WTC11 (cell line): ENCODE measurements at regions not wholly inside any gene's neighbourhood (a gene's known extent, or its start where the extent isn't known, plus 50 kb on each side); places are given as distances from the start of the nearest gene placed in this dataset.

Source experiments
- ATAC-seq: fragments of 200-7000 bp; cut with Tn5 transposase; 2 replicates; pipeline ENCODE4 v1.10.0; 2021; ENCODE audit warnings: mild to moderate bottlenecking, moderate library complexity
- CTCF ChIA-PET: fragments of 300-600 bp; sonication (Branson Sonifier 250); formaldehyde crosslinking; loops from one replicate; lab custom pipeline; 2021; ENCODE audit warnings: antibody characterized with exemption; lab: Charles Lee
- POLR2A ChIA-PET: fragments of 350-600 bp; sonication (Branson Sonifier 250); formaldehyde crosslinking; loops from one replicate; lab custom pipeline; 2021; ENCODE audit warnings: antibody characterized with exemption; lab: Charles Lee
- DNase-seq: peaks from one replicate; pipeline ENCODE4 v3.0.0; 2021; ENCODE audit warnings: low spot score
- H3K27ac Mint-ChIP-seq: 2 replicates; pipeline ENCODE4 v1.8.0; 2021; ENCODE audit warnings: mixed read lengths
- H3K27me3 Mint-ChIP-seq: 2 replicates; pipeline ENCODE4 v1.8.0; 2021; ENCODE audit warnings: low read depth, mild to moderate bottlenecking, moderate library complexity, mixed read lengths
- H3K36me3 Mint-ChIP-seq: 2 replicates; pipeline ENCODE4 v1.8.0; 2021; ENCODE audit warnings: mixed read lengths
- H3K4me1 Mint-ChIP-seq: 2 replicates; pipeline ENCODE4 v1.8.0; 2022; ENCODE audit warnings: mixed read lengths
- H3K4me3 Mint-ChIP-seq: 2 replicates; pipeline ENCODE4 v1.8.0; 2021; ENCODE audit warnings: mild to moderate bottlenecking, moderate library complexity, mixed read lengths
- H3K9me3 Mint-ChIP-seq: 2 replicates; pipeline ENCODE4 v1.8.0; 2021; ENCODE audit warnings: mixed read lengths
- ATF1 ChIP-seq: sonication (generic); formaldehyde crosslinking; IDR thresholded peaks from 2 replicates; pipeline ENCODE4 v1.8.1; 2023; ENCODE audit warnings: mild to moderate bottlenecking, moderate library complexity, missing genetic modification reagents
- ATF6 ChIP-seq: sonication (generic); formaldehyde crosslinking; IDR thresholded peaks from 2 replicates; pipeline ENCODE4 v1.8.1; 2023; ENCODE audit warnings: mild to moderate bottlenecking, missing genetic modification reagents
- CREM ChIP-seq: sonication (generic); formaldehyde crosslinking; IDR thresholded peaks from 2 replicates; pipeline ENCODE4 v1.8.1; 2022; ENCODE audit warnings: mild to moderate bottlenecking, missing genetic modification reagents, moderate library complexity
- FOXP1 ChIP-seq: sonication (generic); formaldehyde crosslinking; IDR thresholded peaks from 2 replicates; pipeline ENCODE4 v1.8.0; 2022; ENCODE audit warnings: missing genetic modification reagents, mild to moderate bottlenecking, moderate library complexity, borderline replicate concordance
- IRF1 ChIP-seq: sonication (generic); formaldehyde crosslinking; IDR thresholded peaks from 2 replicates; pipeline ENCODE4 v1.8.0; 2023; ENCODE audit warnings: missing genetic modification reagents
- NFATC4 ChIP-seq: fragments of 250-450 bp; sonication (Bioruptor Pico); IDR thresholded peaks from 2 replicates; pipeline ENCODE4 v1.9.0; 2021; ENCODE audit warnings: mild to moderate bottlenecking
- PREB ChIP-seq: sonication (generic); formaldehyde crosslinking; IDR thresholded peaks from 2 replicates; pipeline ENCODE4 v1.8.1; 2022; ENCODE audit warnings: mild to moderate bottlenecking, missing genetic modification reagents, moderate library complexity, borderline replicate concordance
- PRRX2 ChIP-seq: fragments of 250-450 bp; sonication (Bioruptor Pico); IDR thresholded peaks from 2 replicates; pipeline ENCODE4 v1.8.0; 2021; ENCODE audit warnings: mild to moderate bottlenecking
- SMAD4 ChIP-seq: sonication (generic); formaldehyde crosslinking; IDR thresholded peaks from 2 replicates; pipeline ENCODE4 v1.8.0; 2022; ENCODE audit warnings: mild to moderate bottlenecking, missing genetic modification reagents
- TCF7 ChIP-seq: sonication (generic); formaldehyde crosslinking; IDR thresholded peaks from 2 replicates; pipeline ENCODE4 v1.8.0; 2022; ENCODE audit warnings: mild to moderate bottlenecking, low read depth, missing genetic modification reagents, moderate library complexity
- ZNF219 ChIP-seq: sonication (generic); formaldehyde crosslinking; IDR thresholded peaks from 2 replicates; pipeline ENCODE4 v1.8.0; 2023; ENCODE audit warnings: missing genetic modification reagents, mild to moderate bottlenecking, borderline replicate concordance
- ZNF416 ChIP-seq: fragments of 250-450 bp; sonication (Bioruptor Pico); IDR thresholded peaks from 2 replicates; pipeline ENCODE4 v1.9.0; 2021; ENCODE audit warnings: mild to moderate bottlenecking, inconsistent platforms
- ZNF425 ChIP-seq: fragments of 250-450 bp; sonication (Bioruptor Pico); conservative IDR thresholded peaks from 2 replicates; pipeline ENCODE4 v1.9.0; 2021; ENCODE audit warnings: mild to moderate bottlenecking
- ZNF532 ChIP-seq: fragments of 250-450 bp; sonication (Bioruptor Pico); IDR thresholded peaks from 2 replicates; pipeline ENCODE4 v1.9.0; 2021; ENCODE audit warnings: mild to moderate bottlenecking, borderline replicate concordance
- TF ChIP-seq, protein P1 (sequence below): fragments of 250-450 bp; sonication (Bioruptor Pico); IDR thresholded peaks from 2 replicates; pipeline ENCODE4 v1.9.0; 2021; ENCODE audit warnings: mild to moderate bottlenecking
- TF ChIP-seq, protein P2 (sequence below): sonication (generic); formaldehyde crosslinking; IDR thresholded peaks from 2 replicates; pipeline ENCODE4 v1.8.0; 2022; ENCODE audit warnings: mild to moderate bottlenecking, missing genetic modification reagents
- TF ChIP-seq, protein P3 (sequence below): sonication (generic); formaldehyde crosslinking; IDR thresholded peaks from 2 replicates; pipeline ENCODE4 v1.8.1; 2022; ENCODE audit warnings: low read depth, missing genetic modification reagents, borderline replicate concordance

GRCh38 chr14:22403296-22403695 is 185.7 kb downstream of the DAD1 start:
- ATAC-seq: no peak
- Mint-ChIP-seq H3K27ac (no peak overlapping the region), H3K9me3 (no peaks in the 10 kb centered on the region), H3K36me3 (no peaks in the 10 kb centered on the region), H3K4me3 (no peak overlapping the region), H3K27me3 (no peaks in the 10 kb centered on the region; the same call in 1 of the 2 replicates), H3K4me1 (no peaks in the 10 kb centered on the region)
- TF ChIP-seq, protein P1, sequence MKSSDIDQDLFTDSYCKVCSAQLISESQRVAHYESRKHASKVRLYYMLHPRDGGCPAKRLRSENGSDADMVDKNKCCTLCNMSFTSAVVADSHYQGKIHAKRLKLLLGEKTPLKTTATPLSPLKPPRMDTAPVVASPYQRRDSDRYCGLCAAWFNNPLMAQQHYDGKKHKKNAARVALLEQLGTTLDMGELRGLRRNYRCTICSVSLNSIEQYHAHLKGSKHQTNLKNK (CRISPR knock-in tag): no peak
- TF ChIP-seq ATF1 (no peak), IRF1 (CRISPR knock-in tag) (no peak), SMAD4 (no peak), ZNF219 (CRISPR knock-in tag) (no peak), CREM (CRISPR knock-in tag) (no peak), ZNF425 (CRISPR knock-in tag) (no peak), FOXP1 (no peak), PRRX2 (CRISPR knock-in tag) (no peak), NFATC4 (no peak), ATF6 (CRISPR knock-in tag) (no peak), TCF7 (CRISPR knock-in tag) (no peak), ZNF416 (CRISPR knock-in tag) (no peak)
- TF ChIP-seq, protein P2, sequence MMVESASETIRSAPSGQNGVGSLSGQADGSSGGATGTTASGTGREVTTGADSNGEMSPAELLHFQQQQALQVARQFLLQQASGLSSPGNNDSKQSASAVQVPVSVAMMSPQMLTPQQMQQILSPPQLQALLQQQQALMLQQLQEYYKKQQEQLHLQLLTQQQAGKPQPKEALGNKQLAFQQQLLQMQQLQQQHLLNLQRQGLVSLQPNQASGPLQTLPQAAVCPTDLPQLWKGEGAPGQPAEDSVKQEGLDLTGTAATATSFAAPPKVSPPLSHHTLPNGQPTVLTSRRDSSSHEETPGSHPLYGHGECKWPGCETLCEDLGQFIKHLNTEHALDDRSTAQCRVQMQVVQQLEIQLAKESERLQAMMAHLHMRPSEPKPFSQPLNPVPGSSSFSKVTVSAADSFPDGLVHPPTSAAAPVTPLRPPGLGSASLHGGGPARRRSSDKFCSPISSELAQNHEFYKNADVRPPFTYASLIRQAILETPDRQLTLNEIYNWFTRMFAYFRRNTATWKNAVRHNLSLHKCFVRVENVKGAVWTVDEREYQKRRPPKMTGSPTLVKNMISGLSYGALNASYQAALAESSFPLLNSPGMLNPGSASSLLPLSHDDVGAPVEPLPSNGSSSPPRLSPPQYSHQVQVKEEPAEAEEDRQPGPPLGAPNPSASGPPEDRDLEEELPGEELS (CRISPR knock-in tag): no peak
- TF ChIP-seq, protein P3, sequence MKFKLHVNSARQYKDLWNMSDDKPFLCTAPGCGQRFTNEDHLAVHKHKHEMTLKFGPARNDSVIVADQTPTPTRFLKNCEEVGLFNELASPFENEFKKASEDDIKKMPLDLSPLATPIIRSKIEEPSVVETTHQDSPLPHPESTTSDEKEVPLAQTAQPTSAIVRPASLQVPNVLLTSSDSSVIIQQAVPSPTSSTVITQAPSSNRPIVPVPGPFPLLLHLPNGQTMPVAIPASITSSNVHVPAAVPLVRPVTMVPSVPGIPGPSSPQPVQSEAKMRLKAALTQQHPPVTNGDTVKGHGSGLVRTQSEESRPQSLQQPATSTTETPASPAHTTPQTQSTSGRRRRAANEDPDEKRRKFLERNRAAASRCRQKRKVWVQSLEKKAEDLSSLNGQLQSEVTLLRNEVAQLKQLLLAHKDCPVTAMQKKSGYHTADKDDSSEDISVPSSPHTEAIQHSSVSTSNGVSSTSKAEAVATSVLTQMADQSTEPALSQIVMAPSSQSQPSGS (CRISPR knock-in tag): no peak
- CTCF ChIA-PET: interaction anchor here (1.0 to 1.4 kb wide), 3 partner anchors 13 to 167 kb away, joined by 4 read pairs; no protein-coding TSS in a partner anchor
- POLR2A ChIA-PET: no interaction called here
- no peak for DNase-seq

- no peak overlapping the region for H3K27ac Mint-ChIP-seq
- H3K27me3 Mint-ChIP-seq: no peaks in the 10 kb centered on the region; the same call in 1 of the 2 replicates
- ATAC-seq: no peak
- no peak overlapping the region for H3K4me3 Mint-ChIP-seq
- no peaks in the 10 kb centered on the region for H3K9me3 Mint-ChIP-seq
- no peak for DNase-seq
- H3K36me3 Mint-ChIP-seq: no peaks in the 10 kb centered on the region
- POLR2A ChIA-PET: no interaction called here
- CTCF ChIA-PET: interaction anchor here (1.2 to 1.7 kb wide), 2 partner anchors 9 to 71 kb away, joined by 3 to 7 read pairs; no protein-coding TSS in a partner anchor
- no peaks in the 10 kb centered on the region for H3K4me1 Mint-ChIP-seq
- TF ChIP-seq IRF1 (CRISPR knock-in tag) (no peak), ATF1 (no peak), PREB (CRISPR knock-in tag) (no peak), ZNF532 (CRISPR knock-in tag) (no peak)
- TF ChIP-seq, protein P1 (CRISPR knock-in tag): no peak
These were observed 188.3 kb downstream of the DAD1 start for GRCh38 chr14:22400655-22401259.
